NCI-H2196 (cell line): ENCODE measurements at regions not wholly inside any gene's neighbourhood (a gene's known extent, or its start where the extent isn't known, plus 50 kb on each side); places are given as distances from the start of the nearest gene placed in this dataset.
"Not testable (repeated sequence)": the region's sequence is repeated elsewhere in the genome, so short reads cannot be mapped to it uniquely, and the experiment has no call there.

ENCODE experiments used
- DNase-seq: peaks from one replicate; lab custom pipeline; 2025; ENCODE audit not compliant: unreplicated experiment; lab: John Stamatoyannopoulos, UW

GRCh38 chr11:71130106-71130505 is 122.3 kb downstream of the SHANK2 start:
- DNase-seq: no peak

DNA sequence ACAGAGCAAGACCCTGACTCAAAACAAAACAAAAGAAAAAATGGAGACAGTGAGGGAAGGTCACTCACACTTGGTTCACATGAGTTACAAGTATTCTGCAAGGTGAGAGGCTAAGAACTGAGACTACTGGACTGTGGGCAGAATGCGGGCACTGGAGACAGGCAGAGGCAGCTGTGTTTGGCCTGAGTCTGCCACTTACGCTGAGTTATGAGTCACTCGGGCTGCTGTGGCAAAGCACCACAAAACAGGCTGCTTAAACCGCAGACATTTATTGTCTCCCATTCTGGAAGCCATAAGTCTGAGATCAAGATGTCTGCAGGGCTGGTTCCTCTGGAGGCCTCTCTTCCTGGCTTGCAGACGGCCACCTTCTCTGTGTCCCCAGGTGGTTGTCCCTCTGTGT is 122.8 kb downstream of the SHANK2 start:
- DNase-seq: no peak

GRCh38 chr11:71127806-71128205 is 124.6 kb downstream of the SHANK2 start:
- DNase-seq: no peak

- DNase-seq: not testable (repeated sequence)
Observed at GRCh38 chr11:71126401-71126800, 126.0 kb downstream of the SHANK2 start.

GRCh38 chr11:71125150-71125549 is 127.2 kb downstream of the SHANK2 start:
- DNase-seq: no peak

DNA sequence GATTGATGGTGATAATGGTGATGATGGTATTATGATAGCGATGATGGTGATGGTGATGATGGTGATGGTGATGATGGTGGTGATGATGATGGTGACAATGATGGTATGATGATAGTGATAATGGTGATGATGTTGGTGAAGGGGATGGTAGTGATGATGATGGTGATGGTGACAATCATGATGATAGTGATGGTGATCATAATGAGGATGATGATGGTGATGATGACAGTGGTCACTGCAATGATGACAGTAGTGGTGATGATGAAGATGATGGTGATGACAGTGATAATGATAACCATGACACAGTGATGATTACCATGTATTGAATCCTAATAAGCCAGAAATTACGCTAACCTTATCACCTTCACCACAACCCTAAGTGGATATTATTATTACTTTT is 128.2 kb downstream of the SHANK2 start:
- no peak for DNase-seq

DNA sequence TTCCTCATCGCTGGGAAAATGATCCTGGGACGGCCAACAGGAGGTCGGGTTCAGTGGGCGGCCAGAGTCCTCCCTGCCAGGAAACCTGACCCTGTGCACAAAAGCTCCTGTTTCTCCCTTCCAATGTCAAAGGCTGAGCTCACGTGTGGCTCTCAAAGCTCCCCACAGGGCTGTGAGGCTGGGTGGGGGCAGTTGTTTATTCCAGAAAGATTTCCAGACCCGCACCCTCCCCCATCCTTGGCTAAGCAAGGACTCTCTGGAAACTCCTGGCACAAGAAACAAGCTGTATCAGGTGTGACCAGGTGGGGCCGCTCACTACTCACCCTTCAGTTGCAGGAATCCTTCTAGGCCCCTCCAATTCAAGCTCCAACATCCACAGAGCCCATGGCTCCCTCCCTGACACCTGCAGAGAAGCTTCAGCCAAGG is 131.9 kb downstream of the SHANK2 start:
- DNase-seq: peak; percentile 23

DNA sequence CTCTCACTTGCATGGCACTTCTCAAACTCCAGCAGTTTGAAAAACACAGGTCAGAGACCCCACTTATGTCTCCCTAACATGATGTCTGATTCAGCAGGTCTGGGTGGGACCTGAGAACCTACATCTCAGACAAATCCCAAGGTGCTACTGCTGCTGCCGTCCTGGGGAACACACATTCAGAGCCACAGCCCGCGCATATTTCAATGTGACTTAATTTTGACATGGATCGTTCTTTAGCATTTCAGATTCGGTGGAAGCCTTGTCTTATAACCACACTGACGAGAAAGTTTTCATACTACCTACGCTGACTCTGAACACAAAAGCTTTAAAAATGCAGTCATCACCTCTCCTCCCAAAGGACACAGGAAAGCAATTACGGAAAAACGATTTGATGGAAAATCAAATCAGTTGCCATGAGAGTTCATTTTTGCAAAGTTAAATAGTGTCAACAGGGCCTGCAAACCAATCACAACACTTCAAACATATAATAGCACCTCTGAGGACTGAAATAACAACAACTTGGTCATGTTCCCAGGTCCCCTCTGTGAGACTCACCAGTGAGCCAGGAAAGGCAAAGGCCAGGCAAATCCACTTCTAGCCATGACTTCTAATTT is 132.6 kb downstream of the SHANK2 start:
- no peak for DNase-seq

DNA sequence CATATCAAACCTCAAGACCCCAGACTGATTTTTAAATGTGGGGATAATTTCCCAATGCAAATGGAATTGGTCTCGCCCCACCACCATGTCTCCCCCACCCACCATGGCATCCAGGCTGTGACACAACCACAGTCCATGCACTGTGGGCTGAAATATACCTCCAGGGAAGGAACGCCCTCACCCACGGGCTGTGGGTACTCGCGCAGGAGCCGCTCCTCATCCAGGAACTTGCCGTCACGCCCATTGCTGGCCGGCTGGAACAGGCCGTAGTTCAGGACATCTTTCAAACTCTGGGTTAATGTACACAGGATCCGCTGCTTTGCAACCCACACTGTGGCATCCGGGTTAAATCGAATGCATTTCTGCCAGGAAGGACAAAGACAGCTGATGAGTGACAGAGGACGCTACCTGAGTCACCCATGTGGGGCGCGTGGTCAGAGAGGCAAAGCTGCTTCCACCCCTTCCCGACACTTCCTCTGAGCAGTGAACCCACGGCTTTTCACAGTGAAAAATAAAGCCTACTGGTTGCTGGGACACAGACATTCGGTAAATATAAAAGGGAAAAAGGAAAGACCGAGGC is 133.6 kb downstream of the SHANK2 start:
- no peak for DNase-seq

DNA sequence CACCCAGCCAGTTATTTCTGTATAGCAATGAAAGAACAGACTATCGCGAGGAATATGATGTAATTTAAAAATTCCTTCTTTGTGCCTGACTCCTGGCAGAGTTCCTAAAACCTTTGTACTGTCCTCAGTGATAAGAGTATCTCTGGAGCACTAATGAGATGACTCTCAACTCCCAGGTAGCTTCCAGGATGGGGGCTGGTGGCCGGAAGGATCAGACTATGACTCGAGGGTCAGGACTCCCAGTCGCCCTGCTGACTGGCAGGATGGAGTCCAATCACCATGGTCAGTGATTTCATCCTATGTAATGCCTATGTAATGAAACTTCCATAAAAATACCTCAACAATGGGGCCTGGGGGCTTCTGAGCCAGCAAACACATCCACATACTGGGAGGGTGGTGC is 135.1 kb downstream of the SHANK2 start:
- DNase-seq: no peak

- DNase-seq: no peak
Observed at GRCh38 chr11:71116693-71117040, 135.7 kb downstream of the SHANK2 start.

DNA sequence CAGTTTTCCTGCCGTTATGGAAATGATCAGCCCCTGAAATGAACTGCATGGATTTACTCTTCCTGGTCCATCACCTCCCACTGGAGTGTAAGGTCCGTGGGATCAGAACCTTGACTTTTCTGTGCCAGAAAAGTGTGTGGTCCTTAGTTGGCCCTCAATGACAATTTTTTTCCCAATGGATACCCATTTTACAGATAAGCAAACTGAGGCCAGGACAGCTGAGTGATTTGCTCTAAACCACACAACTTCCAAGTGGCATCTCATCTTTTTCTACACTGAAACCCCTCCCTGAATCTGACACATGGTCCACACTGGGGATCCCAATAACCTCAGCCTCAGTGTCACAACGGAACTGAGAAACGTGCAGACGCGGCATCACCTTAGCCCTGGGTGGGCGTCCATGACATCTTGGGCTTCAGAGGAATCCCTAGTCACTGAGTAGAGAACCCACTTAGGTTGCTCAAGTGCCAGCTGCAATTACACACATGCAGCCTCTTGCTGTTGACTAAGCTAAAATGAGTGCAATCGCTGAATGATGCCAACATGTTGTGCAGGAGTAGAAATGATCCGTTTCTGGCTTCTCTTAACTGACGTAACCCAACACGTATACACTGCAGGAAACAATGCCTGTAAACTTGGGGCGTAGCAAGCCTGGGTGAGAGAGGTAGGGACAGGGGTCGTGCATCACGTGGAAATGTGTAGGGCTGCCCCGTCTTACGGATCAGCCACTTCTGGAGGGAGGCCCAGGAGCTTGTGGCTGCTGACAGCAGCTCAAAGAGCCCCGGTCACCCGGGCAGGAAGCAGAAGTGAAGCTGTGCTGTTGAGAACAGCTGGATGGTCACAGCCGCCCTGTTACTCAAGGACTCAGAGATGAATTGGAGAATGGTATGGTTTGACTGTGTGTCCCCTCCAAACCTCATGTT is 136.3 kb downstream of the SHANK2 start:
- DNase-seq: no peak

GRCh38 chr11:71114124-71114851 is 138.1 kb downstream of the SHANK2 start:
- DNase-seq: peak; percentile 11

GRCh38 chr11:71112990-71113389 is 139.4 kb downstream of the SHANK2 start:
- peak; percentile 18 for DNase-seq

DNA sequence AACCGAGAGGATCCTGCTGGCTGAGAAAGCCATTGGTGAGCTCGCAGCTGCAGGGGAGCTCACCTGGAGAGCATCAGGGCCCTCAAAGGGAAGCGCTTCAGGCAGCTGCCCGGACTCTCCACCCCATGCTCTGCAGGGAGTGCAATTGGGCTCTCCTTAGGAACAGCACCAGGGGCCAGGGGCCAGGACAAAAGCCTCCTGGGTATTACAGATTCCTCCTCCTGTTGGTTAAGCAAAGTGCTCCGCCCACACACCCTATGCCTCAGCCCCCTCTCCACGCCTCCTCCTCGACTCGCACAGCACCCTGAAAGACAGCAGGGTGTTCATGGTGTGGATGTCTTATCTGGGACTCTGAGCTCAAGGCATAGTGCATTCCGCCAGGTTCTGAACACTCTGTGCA is 139.9 kb downstream of the SHANK2 start:
- no peak for DNase-seq

DNA sequence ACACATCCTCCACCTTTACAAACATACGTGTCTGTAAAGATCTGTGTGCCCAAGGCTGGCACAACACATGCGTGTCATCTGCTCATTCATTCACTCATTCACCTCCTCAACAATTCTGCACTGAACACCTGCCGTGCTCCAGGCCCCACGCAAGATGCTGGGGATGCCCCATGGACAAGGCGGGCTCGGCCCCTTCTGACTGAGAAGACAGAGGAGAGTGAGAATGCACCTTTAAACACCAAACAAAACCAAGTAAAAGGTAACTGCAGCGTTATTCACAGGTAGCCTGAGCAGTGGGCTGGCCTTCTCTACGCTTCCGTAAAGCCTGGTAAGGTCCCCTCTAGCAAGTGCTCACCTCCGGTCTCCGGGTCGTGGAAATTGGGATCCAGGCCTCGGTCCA is 142.8 kb downstream of the SHANK2 start:
- no peak for DNase-seq

DNA sequence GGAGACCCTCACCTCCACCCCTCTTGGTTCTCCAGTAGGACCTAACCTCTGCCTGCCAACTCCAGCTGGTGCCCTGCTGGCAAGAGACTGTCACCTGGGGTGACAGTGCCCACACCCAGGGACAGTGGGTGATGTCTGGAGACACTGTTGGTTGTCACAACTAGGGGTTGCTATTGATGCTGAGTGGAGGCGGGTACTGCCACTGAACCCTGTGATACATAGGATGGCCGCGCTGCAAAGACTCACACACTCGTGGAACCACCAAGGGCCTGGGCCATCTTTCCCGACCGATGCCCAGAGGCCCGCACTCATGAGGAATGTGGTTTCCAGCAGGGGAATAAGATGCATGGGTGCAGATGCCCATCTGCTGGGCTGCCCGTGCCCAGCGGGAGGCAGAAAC is 143.2 kb downstream of the SHANK2 start:
- no peak for DNase-seq

DNA sequence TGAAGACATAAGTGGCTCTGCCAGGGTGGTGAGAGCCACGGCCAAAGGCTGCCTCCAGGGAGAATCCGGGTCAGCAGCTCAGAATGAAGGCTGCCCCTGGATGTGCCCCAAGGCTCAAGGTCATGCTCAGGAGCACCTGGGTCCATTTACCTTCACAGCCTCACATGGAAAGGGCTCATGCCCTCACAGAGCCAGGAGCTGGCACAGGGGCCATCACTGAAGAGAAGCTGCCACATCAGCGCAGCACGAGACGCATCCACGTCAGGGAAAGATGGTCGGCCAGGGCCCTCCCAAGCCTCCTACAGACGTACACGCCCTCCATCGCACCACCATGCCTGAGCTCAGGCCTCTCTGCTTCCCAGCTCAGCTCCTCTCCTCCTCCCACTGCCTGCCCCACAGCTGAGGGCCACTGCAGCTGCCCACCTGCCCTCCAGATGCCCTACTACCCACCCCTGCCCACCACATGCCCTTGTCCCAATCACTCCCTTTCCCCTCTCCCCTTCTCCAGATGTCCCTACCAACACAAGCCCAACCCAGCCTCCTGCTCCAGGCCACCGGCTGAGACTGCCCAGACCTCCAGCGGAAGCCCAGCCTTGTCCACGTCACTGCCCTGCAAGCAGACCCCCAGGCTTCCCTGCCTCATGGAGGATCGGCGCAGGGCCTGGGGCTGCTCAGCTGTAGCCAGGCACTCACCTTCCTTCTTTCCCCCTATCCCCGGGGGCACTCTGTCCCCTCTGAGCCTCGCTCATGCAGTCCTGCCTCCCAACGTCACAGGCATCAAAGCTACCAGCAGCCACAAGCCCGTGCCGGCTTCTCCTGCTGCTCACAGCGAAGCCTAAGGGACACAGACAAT is 144.1 kb downstream of the SHANK2 start:
- DNase-seq: no peak

- DNase-seq: no peak
Observed at GRCh38 chr11:71106671-71107070, 145.7 kb downstream of the SHANK2 start.

GRCh38 chr11:71103266-71103665 is 149.1 kb downstream of the SHANK2 start:
- DNase-seq: no peak
